ENCODE measurements at regions not wholly inside any gene's neighbourhood (a gene's known extent, or its start where the extent isn't known, plus 50 kb on each side); places are given as distances from the start of the nearest gene placed in this dataset.
"Not testable (repeated sequence)": the region's sequence is repeated elsewhere in the genome, so short reads cannot be mapped to it uniquely, and the experiment has no call there.

DNA sequence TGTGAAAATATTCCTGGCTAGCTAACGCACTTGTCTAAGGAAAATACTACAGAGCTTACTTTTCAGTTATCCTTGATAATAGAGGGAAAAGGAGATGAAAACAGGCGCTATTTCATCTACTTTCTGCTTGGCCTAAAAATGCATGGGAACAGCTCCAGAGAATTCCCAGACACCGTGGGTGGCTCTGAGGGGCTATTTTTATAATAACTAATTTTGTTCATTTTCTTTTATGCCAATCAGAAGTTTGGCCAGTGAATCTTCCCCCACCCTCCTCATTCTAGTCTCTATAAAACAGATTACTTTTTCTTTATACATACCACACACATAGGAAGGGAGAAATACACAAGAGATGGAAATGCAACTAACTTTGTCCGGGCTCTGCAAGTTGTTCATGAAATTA, 322.9 kb downstream of the SETD4 start:
- no peak for DNase-seq

- no peak for DNase-seq
These were observed 327.5 kb downstream of the SETD4 start for GRCh38 chr21:35732788-35733187.

DNA sequence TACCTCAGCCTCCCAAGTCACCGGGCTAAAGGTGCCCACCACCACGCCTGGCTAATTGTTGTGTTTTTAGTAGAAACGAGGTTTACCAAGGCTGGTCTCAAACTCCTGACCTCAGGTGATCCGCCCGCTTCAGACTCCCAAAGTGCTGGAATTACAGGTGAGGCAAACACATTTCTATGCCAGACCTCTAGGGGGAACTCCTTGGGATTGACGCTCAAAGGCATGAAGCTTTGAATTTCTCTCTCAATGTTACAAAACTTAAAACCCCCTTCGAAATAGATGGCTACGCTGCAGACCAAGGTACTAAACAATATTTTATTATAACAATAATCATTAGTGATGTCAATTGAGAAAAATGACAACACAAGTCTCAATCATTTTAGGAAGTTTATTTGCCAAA, 330.0 kb downstream of the SETD4 start:
- no peak for DNase-seq

GRCh38 chr21:35727830-35728229, 332.5 kb downstream of the SETD4 start:
- no peak for DNase-seq

DNA sequence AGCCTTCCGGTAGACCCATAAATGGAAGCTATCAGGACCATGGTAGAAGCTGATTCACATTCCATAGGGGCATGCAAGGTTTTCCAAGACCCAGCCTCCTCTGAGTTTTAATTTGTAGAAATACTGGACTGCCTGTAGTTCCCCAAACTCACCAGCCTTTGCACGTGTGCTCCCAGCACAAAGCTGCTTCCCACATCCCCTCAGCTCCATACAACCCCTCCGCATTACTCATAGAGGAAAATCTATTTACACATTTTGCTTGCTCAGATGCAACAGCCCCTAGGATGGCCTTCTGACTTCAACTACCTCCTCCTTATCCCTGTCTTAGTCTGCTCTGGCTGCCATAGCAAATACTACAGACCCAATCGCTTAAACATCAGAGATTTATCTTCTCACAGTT, 336.2 kb downstream of the SETD4 start:
- DNase-seq, result no peak

DNA sequence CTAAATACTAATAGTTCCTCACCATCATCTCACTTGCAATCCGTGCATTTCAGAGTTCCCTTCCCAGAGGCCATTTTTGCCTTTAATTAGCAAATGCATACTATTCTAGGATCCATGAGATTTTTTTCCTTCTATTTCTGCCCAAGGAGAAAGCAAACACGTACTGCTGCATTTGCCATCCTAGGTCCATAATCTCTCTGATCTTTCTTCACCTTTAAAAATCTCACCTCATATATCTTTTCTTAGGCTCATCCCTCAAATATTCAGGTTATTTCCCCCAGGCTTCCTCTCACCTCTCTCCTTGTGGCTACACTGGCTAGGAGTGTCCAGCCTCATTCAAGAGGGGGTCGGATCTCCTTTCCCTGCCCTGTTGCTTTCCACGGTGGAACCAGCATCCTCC, 338.6 kb downstream of the SETD4 start:
- no peak for DNase-seq

DNA sequence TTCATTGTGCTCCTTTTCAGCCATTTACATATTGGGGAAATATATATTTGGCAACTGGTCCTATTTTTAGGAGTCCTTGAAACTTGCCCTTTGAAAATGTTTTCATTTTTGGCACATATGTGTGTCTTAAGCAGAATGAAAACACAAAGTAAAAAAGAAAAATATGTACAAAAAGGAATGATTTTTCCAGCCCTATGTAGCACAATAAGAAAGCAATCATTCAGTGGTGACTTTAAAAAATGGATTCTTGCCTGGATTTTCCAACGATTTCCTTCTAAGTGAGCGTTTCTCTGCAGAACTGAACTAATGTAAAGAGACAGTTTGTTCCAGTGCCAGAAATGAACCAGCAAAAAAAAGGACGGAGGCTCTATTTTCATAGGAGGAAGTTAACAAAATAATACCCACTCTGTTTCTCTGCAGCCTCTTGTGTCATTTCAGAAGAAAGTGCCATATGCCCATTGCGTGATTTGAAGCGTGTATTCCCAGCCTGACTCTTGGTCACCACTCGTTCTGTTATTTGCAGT, 340.1 kb downstream of the SETD4 start:
- DNase-seq, result no peak

- no peak for DNase-seq
These were observed 341.2 kb downstream of the SETD4 start for GRCh38 chr21:35719080-35719479.

DNA sequence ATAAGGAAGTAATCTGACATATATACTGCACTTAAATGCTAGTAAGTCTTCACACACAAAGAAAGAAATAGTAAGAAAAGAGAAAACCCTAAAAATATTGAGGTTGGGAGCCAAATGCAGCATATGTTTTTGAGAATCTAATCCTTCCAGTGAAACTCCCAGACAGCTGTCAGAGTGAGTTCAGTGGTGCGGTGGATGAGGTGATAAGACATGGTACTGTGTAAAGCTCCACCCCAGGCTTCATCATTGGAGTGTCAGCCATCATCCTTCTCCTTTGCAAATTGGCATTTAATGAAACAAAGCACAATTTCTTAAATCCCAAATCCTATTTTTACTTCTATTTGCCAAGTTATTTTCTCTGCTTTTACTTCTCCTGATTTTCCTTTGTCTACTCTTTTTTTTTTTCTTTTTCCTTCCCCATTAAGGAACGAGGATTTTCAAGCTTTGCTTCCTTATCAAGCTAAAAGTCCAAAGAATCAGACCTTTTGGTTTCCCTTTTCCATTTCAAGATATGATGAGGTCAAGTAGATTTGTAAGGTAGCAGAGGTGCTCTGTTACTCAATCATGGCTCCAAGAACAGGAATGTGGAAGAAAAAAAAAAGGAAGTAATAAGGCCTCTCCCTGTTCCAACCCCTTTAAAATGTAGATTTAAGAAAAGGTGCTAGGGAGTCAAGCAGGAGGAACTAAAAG, 343.3 kb downstream of the SETD4 start:
- DNase-seq, result no peak

DNA sequence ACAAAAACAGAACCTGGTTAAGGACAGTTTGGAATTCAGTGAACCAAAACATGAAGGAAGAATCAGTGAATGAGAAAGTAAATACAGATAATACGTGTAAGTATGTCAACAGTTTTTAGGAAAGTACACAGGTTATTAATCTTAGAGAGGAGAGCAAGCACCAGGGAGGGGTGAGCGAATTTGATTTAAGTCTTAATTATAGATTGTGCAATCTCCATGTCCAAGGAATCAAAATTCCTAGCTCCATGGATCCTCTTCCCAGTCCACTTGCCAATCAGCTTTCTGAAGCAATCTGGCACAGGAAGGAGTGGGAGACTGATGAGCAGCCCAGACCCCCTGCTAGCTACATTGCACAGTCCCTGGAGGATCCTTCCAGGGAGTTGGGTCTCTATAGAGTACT, 346.4 kb downstream of the SETD4 start:
- DNase-seq, result no peak

- DNase-seq, result no peak
These were observed 348.7 kb downstream of the SETD4 start for GRCh38 chr21:35711661-35712060.

DNA sequence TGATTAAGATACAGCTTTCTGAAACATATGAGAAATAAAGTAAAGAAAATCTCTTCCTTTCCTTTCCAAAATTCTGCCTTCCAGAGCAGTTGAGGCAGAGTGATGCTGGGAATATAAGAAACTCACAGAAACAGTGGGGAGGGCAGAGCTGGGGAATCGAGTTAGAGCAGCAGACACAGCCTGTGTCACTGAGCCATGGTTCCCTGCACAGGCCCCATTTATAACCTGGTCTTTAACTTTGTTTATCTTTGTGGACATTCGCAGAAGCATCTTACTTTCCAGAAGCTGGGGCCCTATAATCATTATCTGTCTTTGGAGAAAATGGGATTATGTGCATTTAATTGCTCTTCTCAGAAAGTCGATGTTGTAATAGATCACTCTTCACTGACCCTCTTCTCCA, 349.1 kb downstream of the SETD4 start:
- DNase-seq, result no peak

- not testable (repeated sequence) for DNase-seq
These were observed 350.3 kb downstream of the SETD4 start for GRCh38 chr21:35709990-35710389.

GRCh38 chr21:35705888-35706287, 354.4 kb downstream of the SETD4 start:
- DNase-seq, result no peak

- DNase-seq, result no peak
These were observed 355.0 kb downstream of the SETD4 start for GRCh38 chr21:35705237-35705887.

DNA sequence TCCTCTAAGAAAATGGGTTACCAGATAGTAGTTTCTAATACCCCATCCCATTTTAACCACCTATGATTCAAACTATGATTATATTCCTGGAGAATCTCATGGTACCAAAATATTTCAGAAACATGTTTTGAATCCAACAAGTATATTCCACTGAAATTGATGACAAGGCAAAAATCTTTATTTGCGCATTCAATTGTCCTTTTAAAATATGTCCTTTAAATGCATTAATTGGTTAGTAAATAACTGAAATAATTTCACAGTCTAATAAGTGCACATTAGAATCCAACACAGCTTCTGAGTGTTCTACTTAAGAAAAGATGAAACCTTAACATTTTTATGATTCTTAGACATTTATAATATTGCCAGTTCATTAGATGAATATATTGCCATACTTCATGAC, 356.6 kb downstream of the SETD4 start:
- no peak for DNase-seq

GRCh38 chr21:35699361-35699760, 361.0 kb downstream of the SETD4 start:
- no peak for DNase-seq

DNA sequence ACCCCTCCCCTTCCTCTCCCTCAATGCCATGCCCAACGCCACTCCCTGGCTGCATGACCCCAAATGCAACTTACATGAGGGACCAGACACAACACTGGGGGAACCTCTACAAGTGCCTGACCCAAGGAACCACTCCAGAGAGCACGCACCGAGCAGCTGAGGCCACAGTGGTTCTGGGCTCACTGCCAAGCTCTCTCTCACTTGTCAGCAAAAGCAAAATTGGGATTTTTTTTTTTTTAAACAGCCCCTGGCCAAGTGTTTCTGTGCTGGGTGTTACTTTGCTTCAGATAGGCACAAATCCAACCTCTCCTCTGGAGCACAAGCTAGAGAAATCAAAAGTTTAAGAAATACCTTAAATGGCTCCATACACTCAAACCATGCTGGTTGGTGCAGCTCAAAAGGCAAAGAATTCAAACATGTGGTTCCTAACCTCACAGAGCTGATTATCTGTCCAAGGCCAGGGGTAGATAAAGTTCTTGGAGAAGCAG, 363.0 kb downstream of the SETD4 start:
- no peak for DNase-seq

DNA sequence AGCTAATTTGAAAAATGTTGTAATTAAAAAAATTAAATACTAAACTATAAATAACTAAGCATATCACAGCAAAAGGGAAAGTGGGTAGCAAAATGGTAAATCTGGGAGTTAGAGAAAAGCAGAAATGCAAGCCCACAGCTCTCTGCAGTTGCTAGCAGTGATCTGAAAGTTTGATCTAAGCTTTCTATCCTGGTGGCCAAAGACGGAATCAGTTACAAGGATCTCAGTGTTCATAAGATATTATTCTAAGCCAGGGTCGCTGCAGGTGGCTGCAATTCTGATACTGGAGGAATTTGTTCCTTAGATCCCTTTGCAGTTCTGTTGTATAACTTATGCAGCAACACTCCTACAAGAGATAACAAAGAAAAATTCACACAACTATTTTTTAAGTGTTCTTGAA, 363.7 kb downstream of the SETD4 start:
- no peak for DNase-seq

DNA sequence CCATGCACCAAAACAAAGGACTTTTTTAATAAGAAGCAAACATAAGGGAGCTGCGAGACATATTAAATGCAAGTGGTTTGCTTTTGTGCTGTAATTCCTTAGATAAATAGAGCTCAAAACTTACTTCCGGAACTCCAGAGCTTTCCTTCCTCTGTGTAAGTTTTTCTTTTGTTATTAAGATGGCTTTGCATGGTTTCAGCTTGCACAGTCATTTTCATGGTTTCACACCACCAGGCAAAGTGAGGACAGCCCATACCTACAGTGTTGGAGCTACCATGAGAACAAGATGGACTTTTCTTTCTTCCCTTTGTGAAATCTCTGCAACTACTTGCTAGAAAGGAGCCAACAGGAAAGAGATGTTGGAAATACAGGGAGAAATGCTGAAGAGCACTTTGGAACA, 368.0 kb downstream of the SETD4 start:
- DNase-seq, result no peak

DNA sequence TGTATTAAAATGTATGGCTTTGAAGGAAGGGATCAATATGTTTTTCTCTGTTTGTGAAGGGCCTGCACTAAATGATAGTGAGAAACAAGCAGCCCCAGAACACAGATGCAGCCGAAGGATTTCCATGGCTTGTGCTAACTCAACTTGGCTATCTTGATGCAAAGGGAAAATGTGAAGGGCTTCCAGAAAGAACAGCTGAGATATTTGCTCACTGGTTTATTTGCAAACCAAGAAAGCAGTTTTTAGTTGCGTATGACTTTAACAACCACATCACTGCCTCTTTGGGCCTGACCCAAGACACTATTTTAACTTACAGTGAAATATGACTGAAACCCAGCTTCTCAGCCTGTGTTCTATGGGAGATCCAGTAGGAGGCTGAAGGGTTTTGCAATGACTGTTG, 369.9 kb downstream of the SETD4 start:
- DNase-seq, result no peak

DNA sequence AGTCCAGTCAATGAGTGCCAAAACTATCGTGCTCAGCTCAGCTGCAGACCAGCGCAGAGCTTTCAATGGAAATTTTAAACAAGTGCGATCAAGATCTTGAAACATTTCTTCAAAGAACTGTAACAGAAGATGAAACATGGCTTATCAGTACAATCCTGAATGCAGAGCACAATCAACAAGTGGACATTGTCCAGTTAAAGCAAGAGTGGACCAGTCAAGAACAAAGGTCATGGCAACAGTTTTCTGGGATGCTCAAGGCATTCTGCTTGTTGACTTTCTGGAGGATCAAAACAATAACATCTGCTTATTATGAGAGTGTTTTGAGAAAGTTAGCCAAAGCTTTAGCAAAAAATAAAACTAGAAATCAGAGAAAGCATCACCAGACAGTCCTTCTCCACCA, 374.2 kb downstream of the SETD4 start:
- DNase-seq, result no peak

GRCh38 chr21:35683664-35684304, 376.5 kb downstream of the SETD4 start:
- DNase-seq, result no peak

All from effector CD4-positive, alpha-beta T cell (primary cell).